Central memory CD8-positive, alpha-beta T cell (primary cell): ENCODE measurements at regions not wholly inside any gene's neighbourhood (a gene's known extent, or its start where the extent isn't known, plus 50 kb on each side); places are given as distances from the start of the nearest gene placed in this dataset.
"Not testable (repeated sequence)": the region's sequence is repeated elsewhere in the genome, so short reads cannot be mapped to it uniquely, and the experiment has no call there.

Experiments
- ATAC-seq: fragments of 150-1000 bp; cut with Tn5 transposase; replicated peaks from 2 replicates; pipeline ENCODE4 v1.10.0; 2022; ENCODE audit warnings: mild to moderate bottlenecking, moderate FRiP score, moderate number of reproducible peaks; ENCODE audit not compliant: poor library complexity, severe bottlenecking; ENCODE audit errors: extremely low read depth
- DNase-seq, 2 donors: peaks; one replicate each; pipeline ENCODE4 v3.0.0; 2021; ENCODE audit warnings: low spot score in 2 of 2
- H3K27ac Mint-ChIP-seq: one replicate; pipeline ENCODE4 v1.8.0; 2022; ENCODE audit warnings: low read depth, mild to moderate bottlenecking, moderate library complexity, mixed read lengths
- H3K27me3 Mint-ChIP-seq: one replicate; pipeline ENCODE4 v1.8.0; 2022; ENCODE audit warnings: mixed read lengths
- H3K36me3 Mint-ChIP-seq: one replicate; pipeline ENCODE4 v1.8.0; 2022; ENCODE audit warnings: mild to moderate bottlenecking, moderate library complexity, mixed read lengths; ENCODE audit not compliant: insufficient read depth
- H3K4me1 Mint-ChIP-seq: one replicate; pipeline ENCODE4 v1.8.0; 2022; ENCODE audit warnings: mixed read lengths
- H3K4me3 Mint-ChIP-seq: one replicate; pipeline ENCODE4 v1.8.0; 2022; ENCODE audit warnings: mild to moderate bottlenecking, moderate library complexity, mixed read lengths
- H3K9me3 Mint-ChIP-seq: one replicate; pipeline ENCODE4 v1.8.0; 2022; ENCODE audit warnings: mixed read lengths

DNA sequence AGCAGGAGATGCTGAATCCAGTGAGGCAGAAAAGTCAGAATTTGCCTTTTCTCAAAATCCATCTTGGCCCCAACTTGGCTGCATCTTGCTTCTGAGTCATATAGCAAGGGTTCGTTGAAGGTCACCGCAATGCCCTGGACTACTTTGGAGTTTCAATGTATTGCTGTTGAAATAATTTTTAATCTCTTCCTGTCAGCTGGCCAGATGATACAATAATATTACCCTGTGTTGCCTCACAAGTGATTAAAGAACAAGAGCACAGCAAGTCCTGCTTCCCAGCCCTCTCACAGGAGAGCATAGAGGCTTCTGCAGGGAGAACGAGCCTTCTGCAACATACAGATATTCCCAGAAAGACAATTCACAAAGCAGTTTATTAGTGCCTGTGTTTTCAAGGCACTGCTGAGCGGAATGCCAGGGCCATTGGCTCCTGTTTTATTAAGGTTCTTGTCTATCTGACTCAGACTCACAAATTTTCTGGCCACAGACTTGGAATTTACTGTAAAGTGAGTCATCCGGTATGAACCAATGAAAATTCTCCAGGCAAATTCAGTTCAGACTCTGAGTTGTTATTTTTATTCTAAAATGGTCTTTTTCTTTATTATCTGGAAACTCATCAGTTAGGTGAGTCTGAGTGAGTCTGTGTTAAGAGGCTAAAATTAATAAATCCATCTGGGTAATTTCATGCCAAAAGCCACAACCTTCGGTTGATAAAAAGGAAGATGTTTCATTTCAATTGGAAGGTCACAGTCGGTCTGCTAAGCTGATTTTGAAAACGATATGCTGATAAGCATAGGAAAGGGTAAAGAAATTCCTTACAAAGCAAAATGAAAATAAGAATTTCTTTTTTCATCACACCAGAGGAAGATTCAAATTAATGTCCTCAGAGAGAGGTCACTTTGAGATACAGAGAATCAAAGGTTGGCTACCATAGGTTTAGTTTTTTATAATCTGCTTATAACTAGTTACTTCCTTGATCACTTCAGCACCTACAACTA lies 289.4 kb upstream of the STXBP5 start:
- H3K4me3 Mint-ChIP-seq: no peak overlapping the region
- no peak overlapping the region for H3K27ac Mint-ChIP-seq
- ATAC-seq (no peak), DNase-seq (no peak)
- peaks cover 19% of the 10 kb centered on the region for H3K27me3 Mint-ChIP-seq
- no peaks in the 10 kb centered on the region for H3K4me1 Mint-ChIP-seq
- H3K9me3 Mint-ChIP-seq: no peaks in the 10 kb centered on the region
- H3K36me3 Mint-ChIP-seq: no peaks in the 10 kb centered on the region

DNA sequence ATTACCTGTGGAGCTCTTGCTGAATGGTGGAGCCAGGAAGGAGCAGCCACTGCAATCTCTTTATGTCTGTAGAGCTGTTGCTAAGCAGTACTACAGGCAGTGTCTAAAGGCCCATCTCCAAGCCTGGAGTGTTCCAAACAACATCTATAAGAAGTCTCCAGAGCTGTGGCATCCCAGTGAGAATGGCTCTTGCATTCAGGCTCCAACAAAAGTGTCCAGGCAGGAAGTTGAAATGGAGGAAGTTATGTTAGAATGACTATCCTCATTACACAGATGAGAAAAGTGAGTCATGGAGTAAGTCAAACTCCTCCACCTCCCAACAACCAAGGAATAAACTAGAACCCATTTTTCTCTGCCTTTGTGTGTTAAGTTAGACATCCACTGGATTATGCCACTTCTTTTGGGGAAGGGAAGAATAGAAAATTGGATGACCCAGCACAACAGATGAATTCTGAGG lies 288.5 kb upstream of the STXBP5 start:
- H3K36me3 Mint-ChIP-seq: no peaks in the 10 kb centered on the region
- DNase-seq: no peak
- ATAC-seq: no peak
- no peaks in the 10 kb centered on the region for H3K9me3 Mint-ChIP-seq
- H3K27ac Mint-ChIP-seq: no peak overlapping the region
- peaks cover 19% of the 10 kb centered on the region for H3K27me3 Mint-ChIP-seq
- H3K4me3 Mint-ChIP-seq: no peak overlapping the region
- no peaks in the 10 kb centered on the region for H3K4me1 Mint-ChIP-seq

DNA sequence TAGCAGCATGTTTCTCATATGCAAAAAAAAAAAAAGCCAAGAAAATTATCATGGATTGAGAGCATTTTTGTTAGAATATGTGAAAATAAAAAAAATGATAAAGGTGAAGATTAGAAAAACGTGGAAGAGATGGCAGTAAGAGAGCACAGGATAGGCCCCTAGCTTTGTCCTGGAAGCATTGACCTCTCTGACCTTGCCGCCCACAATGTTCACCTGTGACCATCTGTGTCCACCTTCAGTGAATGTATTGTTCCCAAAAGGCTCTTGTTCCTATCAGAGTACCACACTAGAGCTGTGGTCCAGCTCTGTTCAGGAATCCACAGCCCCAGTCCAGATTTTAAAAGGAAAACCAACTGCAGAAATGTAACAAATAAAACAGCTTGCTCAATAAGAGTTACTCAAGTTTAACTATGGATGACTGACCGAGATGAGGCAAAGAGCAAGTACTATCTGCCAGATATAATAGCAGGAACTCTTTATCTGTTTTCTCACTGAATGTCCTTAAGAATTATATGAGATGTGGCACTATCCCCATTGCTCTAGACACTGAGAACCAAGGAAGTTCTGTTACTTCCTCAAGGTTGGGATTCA lies 287.7 kb upstream of the STXBP5 start:
- Mint-ChIP-seq H3K4me1 (no peaks in the 10 kb centered on the region), H3K27ac (no peak overlapping the region), H3K27me3 (peaks cover 19% of the 10 kb centered on the region), H3K36me3 (no peaks in the 10 kb centered on the region), H3K4me3 (no peak overlapping the region), H3K9me3 (no peaks in the 10 kb centered on the region)
- no peak for ATAC-seq
- no peak for DNase-seq

DNA sequence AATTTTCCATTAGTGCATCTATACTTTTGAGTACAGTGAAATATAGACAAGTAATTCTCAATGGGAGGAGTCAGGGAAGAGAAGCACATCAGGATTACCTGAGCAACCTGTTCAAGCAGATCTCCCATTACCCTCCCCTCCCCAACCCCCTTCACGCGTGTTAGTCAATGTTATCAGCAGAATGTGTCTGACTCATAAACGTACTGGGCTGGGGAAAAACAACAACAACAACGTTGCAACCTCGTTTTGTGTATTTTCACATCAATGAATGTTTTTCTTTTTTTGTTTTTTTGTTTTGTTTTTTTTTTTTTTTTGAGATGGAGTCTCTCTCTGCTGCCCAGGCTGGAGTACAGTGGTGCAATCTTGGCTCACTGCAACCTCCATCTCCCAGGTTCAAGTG lies 287.0 kb upstream of the STXBP5 start:
- DNase-seq: no peak
- no peak for ATAC-seq
- no peak overlapping the region for H3K27ac Mint-ChIP-seq

DNA sequence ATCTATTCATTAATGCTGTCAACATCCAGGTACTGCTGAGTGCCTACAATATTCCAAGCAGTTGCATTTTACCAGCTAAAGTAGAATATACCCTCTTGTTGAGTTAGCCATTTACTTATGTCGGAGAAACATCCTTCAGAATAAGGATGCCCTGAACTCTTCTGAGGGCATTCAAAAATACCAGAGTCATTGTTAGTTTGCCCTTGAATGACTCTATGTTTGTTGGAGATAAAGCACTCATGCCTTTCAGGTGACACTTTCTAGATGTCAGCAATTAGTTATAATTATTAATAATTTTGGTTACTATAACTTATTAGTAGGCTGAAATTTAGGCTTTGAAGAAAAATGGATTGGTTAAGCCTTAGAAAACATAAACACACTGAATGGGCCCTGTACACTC lies 286.2 kb upstream of the STXBP5 start:
- H3K4me3 Mint-ChIP-seq: no peak overlapping the region
- no peaks in the 10 kb centered on the region for H3K4me1 Mint-ChIP-seq
- ATAC-seq (no peak), DNase-seq (no peak)
- no peak overlapping the region for H3K27ac Mint-ChIP-seq
- no peaks in the 10 kb centered on the region for H3K9me3 Mint-ChIP-seq
- H3K36me3 Mint-ChIP-seq: no peaks in the 10 kb centered on the region
- H3K27me3 Mint-ChIP-seq: peaks cover 29% of the 10 kb centered on the region

More for the DNA sequence above, 287.0 kb upstream of the STXBP5 start:
- peaks cover 26% of the 10 kb centered on the region for H3K27me3 Mint-ChIP-seq
- no peaks in the 10 kb centered on the region for H3K4me1 Mint-ChIP-seq
- no peaks in the 10 kb centered on the region for H3K9me3 Mint-ChIP-seq
- H3K4me3 Mint-ChIP-seq: no peak overlapping the region
- no peaks in the 10 kb centered on the region for H3K36me3 Mint-ChIP-seq

DNA sequence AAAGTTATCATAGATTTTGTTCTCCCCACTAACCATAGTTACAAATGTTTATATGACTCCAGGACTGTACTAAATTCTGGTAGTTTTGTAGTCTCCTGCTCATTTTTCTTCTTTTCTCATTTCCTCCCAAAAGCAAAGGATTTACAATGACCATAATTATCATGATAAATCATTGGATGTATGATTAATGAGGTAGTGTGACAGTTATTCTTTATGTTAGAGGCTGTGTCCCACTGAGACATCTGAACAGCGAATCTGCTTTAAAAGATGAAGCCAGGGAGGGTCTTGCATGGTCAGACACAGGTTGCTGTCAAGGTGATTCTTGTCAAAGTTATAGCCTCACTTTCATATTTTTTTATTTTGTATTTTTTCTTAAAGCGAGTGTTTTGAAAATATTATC lies 285.2 kb upstream of the STXBP5 start:
- Mint-ChIP-seq H3K9me3 (no peaks in the 10 kb centered on the region), H3K36me3 (no peaks in the 10 kb centered on the region), H3K4me1 (no peaks in the 10 kb centered on the region), H3K27me3 (peaks cover 26% of the 10 kb centered on the region), H3K27ac (no peak overlapping the region), H3K4me3 (no peak overlapping the region)
- ATAC-seq (no peak), DNase-seq (no peak)

DNA sequence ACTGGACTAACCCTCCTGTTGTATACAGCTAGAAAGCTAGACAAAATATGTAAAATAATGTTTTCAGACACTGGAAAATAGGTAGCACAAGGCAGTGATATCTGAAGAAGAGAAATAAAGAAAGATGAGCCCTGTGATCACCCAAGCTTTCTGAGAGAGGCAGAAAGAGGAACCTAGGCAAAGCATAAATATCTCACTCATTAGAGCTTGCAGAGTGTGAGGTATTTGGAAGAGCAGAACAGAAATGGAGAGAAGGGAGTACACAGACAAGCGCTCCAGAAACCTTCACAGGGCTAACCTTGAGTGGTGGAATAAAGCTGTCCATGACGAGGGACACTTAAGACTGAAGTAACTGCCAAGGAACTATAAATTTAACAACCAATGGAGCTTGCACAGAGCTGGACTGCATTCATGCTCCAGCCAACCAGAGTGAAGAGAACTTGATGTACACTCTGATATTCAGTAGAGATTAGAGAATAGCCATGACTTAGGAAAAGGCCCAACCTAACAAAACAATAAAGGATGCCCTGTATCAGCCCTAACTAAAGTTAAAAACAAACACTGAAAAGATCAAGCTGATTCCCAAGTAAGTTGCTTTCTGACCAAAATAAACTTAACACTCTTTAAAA lies 280.9 kb upstream of the STXBP5 start:
- H3K4me1 Mint-ChIP-seq: no peaks in the 10 kb centered on the region
- H3K36me3 Mint-ChIP-seq: no peaks in the 10 kb centered on the region
- no peak overlapping the region for H3K27ac Mint-ChIP-seq
- H3K9me3 Mint-ChIP-seq: no peaks in the 10 kb centered on the region
- H3K27me3 Mint-ChIP-seq: peaks cover 21% of the 10 kb centered on the region
- ATAC-seq (no peak), DNase-seq (no peak)
- H3K4me3 Mint-ChIP-seq: no peak overlapping the region

DNA sequence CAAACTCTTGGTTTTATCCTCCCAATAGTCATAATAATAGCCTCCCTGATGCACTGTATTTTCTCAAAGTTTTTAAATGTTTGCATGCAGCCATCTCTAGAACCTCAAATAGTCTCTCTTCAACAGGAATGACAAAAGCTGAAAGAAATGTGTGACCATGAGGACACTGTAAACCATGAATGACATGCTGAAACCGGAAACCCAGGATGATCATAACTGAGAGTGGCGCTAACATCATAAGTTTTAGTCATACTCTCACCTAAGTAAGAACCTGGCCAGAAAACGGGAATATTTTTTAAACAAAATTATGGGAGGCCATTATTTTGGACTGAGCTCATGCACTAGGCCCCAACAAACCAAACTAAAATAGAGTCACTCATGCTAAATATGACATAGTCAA lies 278.4 kb upstream of the STXBP5 start:
- Mint-ChIP-seq H3K27me3 (peaks cover 31% of the 10 kb centered on the region), H3K4me1 (no peaks in the 10 kb centered on the region), H3K27ac (no peak overlapping the region), H3K36me3 (no peaks in the 10 kb centered on the region), H3K9me3 (no peaks in the 10 kb centered on the region), H3K4me3 (no peak overlapping the region)
- no peak for DNase-seq
- ATAC-seq: no peak

DNA sequence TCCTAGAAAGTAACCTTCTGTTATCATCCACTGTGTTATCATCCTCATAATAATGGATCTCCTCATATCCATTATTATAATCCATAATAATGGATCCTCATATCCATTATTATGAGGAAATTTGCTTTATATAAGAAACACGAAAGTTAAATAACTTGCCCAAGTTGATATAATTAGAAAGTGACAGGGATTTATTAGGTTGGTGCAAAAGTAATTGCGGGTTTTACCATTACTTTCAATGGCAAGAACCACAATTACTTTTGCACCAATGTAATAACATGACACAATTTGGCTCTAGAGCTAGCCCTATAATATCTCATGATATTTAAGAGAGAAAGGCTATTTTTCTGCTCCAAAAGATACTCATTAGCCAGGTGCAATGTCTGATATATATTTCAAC lies 275.7 kb upstream of the STXBP5 start:
- H3K9me3 Mint-ChIP-seq: peaks cover 5% of the 10 kb centered on the region
- ATAC-seq (no peak), DNase-seq (no peak)
- no peak overlapping the region for H3K4me3 Mint-ChIP-seq
- H3K27ac Mint-ChIP-seq: no peak overlapping the region
- no peaks in the 10 kb centered on the region for H3K4me1 Mint-ChIP-seq
- H3K27me3 Mint-ChIP-seq: peaks cover 21% of the 10 kb centered on the region
- no peaks in the 10 kb centered on the region for H3K36me3 Mint-ChIP-seq

DNA sequence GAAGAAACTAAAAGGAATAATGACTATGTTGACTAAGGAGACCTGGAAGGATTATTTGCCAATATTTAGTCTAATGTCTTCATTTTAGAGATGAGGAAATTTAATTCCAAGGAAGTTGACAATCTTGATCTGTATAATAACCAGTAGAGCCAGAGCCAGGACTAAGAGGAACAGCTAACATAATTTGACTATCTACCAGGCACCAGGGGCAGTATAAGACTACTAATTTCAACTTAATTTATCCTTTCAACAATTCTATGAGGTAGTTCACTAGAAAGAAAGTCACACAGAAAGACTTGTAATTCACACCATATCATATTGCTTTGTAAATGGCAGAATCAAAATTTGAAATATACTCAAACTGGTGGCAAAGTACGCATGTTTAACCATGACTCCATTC lies 273.0 kb upstream of the STXBP5 start:
- ATAC-seq: no peak
- no peaks in the 10 kb centered on the region for H3K36me3 Mint-ChIP-seq
- peaks cover 28% of the 10 kb centered on the region for H3K27me3 Mint-ChIP-seq
- no peaks in the 10 kb centered on the region for H3K4me1 Mint-ChIP-seq
- no peak overlapping the region for H3K27ac Mint-ChIP-seq
- no peak overlapping the region for H3K4me3 Mint-ChIP-seq
- no peak for DNase-seq
- peaks cover 5% of the 10 kb centered on the region for H3K9me3 Mint-ChIP-seq

DNA sequence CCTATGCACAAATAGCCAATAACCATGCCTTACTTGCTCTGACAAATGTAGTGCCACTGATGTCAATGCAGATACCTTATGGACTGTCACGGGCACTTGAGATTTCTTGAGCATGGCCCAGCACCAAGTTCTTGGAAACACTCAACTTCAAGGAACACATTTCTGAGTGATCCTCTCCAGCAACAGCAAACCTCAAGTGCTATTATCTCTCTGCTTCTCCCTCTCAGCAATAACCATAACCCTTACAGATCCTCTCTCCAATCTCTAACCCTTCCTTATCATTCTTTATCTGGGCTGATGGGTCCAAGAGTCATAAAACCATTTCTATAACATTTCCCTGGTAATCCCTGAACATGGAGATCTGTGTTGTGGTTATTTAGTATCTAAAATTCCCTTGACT lies 266.9 kb upstream of the STXBP5 start:
- peaks cover 12% of the 10 kb centered on the region for H3K9me3 Mint-ChIP-seq
- H3K4me3 Mint-ChIP-seq: no peak overlapping the region
- no peaks in the 10 kb centered on the region for H3K36me3 Mint-ChIP-seq
- DNase-seq (no peak), ATAC-seq (no peak)
- no peaks in the 10 kb centered on the region for H3K4me1 Mint-ChIP-seq
- no peak overlapping the region for H3K27ac Mint-ChIP-seq
- H3K27me3 Mint-ChIP-seq: peaks cover 26% of the 10 kb centered on the region

DNA sequence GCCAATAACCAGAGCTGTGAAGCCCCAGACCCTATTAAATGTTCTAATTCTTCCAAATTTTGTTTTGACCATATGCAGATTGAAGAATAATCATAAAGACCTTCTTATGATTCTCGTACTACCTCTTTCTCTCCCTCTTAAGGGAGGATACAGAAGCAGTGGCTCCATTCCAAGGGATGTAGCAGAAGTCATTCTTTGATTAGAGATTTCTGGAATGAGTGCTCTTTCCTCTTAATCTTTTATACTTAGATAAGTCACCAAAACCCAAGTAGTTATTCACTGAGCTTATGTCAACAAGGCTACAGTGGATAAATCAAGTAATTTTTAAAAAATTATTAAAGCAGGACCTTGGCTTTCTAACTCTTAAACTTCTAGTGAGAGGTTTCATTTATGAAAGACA lies 266.0 kb upstream of the STXBP5 start:
- DNase-seq (no peak), ATAC-seq (no peak)
- H3K4me3 Mint-ChIP-seq: no peak overlapping the region
- no peaks in the 10 kb centered on the region for H3K36me3 Mint-ChIP-seq
- peaks cover 9% of the 10 kb centered on the region for H3K9me3 Mint-ChIP-seq
- H3K4me1 Mint-ChIP-seq: no peaks in the 10 kb centered on the region
- no peak overlapping the region for H3K27ac Mint-ChIP-seq
- peaks cover 25% of the 10 kb centered on the region for H3K27me3 Mint-ChIP-seq

DNA sequence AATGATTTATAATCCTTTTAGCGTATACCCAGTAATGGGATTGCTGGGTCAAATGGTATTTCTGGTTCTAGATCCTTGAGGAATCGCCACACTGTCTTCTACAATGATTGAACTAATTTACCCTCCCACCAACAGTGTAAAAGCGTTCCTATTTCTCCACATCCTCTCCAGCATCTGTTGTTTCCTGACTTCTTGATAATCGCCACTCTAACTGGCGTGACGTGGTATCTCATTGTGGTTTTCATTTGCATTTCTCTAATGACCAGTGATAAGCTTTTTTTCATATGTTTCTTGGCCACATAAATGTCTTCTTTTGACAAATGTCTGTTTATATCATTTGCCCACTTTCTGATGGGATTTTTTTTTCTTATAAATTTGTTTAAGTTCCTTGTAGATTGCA lies 264.8 kb upstream of the STXBP5 start:
- not testable (repeated sequence) for DNase-seq, ATAC-seq, H3K27ac Mint-ChIP-seq, H3K36me3 Mint-ChIP-seq, H3K4me3 Mint-ChIP-seq, H3K4me1 Mint-ChIP-seq, H3K9me3 Mint-ChIP-seq
- H3K27me3 Mint-ChIP-seq: peaks cover 20% of the 10 kb centered on the region
